ENCODE measurements at regions not wholly inside any gene's neighbourhood (a gene's known extent, or its start where the extent isn't known, plus 50 kb on each side); places are given as distances from the start of the nearest gene placed in this dataset.
"Not testable (repeated sequence)": the region's sequence is repeated elsewhere in the genome, so short reads cannot be mapped to it uniquely, and the experiment has no call there.

DNA sequence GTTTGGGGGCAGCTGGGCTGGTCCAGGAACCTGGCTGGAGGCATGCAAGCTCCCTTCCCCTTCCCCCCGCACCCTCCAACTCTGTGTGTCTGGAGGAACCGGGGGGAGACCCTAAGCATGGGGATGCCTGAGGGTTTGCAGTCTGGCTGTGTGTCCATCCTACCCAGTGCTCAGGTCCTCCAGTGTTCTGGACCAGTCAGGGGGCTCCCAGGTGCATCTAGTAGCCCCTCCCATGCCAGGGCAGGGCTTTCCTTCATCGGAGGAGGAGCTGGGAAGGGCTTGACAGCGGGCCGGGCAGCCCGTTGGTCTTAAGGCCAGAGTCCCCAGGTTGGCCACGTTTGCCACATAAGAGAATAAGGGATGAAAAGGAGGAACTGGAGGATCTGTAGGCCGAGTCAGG is 62.6 kb upstream of the IGFBPL1 start:
- TF ChIP-seq, protein P1, sequence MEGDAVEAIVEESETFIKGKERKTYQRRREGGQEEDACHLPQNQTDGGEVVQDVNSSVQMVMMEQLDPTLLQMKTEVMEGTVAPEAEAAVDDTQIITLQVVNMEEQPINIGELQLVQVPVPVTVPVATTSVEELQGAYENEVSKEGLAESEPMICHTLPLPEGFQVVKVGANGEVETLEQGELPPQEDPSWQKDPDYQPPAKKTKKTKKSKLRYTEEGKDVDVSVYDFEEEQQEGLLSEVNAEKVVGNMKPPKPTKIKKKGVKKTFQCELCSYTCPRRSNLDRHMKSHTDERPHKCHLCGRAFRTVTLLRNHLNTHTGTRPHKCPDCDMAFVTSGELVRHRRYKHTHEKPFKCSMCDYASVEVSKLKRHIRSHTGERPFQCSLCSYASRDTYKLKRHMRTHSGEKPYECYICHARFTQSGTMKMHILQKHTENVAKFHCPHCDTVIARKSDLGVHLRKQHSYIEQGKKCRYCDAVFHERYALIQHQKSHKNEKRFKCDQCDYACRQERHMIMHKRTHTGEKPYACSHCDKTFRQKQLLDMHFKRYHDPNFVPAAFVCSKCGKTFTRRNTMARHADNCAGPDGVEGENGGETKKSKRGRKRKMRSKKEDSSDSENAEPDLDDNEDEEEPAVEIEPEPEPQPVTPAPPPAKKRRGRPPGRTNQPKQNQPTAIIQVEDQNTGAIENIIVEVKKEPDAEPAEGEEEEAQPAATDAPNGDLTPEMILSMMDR (IDR thresholded peaks at IDR 0.05; ENCODE audit: insufficient read depth, low read depth, low read length, missing control alignments), result no peak
- no peak overlapping the region for H3K4me3 ChIP-seq (ENCODE audit: low read length)
- DNase-seq (ENCODE audit: low read depth), result no peak

DNA sequence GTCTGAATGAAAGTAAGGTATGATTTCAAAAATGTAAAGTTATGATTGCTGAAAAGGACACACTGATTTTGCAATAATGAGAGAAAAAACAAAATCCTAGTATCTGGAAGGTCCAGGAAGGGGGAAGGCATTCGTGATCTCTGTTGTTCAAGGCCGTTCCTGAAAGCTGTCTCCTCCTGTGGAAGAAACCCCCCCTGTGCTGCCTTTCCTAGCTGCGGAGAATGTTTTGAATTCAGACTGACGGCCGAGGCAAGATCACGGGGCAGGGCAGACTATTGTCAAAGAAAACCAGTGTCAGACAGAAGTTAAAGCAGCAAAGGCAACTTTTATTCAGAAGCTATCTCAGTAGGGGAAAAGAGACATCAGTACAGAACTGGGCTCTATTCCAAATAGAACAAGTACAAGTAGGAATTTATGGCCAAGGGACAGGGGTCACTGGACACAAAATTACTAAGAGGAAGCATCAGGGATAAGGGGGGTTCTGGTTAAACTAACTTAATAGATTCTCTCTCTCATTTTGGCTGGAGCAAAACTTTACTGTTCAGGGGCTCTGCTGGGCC is 61.9 kb upstream of the IGFBPL1 start:
- TF ChIP-seq, protein P1 (IDR thresholded peaks at IDR 0.05; ENCODE audit: insufficient read depth, low read depth, low read length, missing control alignments), result no peak
- no peak for DNase-seq (ENCODE audit: low read depth)
- H3K4me3 ChIP-seq (ENCODE audit: low read length), result no peak overlapping the region

DNA sequence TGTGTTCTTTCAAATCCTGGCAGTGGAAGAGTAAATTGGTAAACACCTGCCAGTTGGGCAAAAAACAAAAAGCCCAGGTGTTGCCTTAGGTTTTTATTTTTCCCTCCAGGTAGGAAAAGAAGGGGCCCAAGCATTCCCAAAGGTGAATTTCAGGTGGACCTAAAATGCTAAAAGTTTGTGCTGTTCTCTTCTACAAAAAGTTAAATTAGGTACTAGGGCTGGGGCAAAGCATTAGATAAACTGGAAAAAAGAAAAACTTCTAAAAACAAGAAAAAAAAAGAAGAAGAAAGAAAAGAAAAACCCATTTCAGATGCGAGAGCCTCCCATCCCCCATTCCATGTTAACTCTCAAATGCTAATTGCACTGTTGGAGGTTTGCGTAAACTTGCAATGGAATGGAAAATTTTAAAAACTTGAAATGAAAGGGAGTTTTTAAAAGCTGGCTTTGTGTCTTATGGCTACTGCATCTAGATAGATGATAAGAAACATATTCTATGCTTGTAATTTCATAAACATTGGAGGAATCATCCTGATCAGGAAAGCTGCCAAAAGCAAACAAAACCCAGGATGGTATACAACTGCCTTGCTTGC is 59.9 kb upstream of the IGFBPL1 start:
- DNase-seq (ENCODE audit: low read depth); H3K4me3 ChIP-seq (ENCODE audit: low read length): not testable (repeated sequence)

DNA sequence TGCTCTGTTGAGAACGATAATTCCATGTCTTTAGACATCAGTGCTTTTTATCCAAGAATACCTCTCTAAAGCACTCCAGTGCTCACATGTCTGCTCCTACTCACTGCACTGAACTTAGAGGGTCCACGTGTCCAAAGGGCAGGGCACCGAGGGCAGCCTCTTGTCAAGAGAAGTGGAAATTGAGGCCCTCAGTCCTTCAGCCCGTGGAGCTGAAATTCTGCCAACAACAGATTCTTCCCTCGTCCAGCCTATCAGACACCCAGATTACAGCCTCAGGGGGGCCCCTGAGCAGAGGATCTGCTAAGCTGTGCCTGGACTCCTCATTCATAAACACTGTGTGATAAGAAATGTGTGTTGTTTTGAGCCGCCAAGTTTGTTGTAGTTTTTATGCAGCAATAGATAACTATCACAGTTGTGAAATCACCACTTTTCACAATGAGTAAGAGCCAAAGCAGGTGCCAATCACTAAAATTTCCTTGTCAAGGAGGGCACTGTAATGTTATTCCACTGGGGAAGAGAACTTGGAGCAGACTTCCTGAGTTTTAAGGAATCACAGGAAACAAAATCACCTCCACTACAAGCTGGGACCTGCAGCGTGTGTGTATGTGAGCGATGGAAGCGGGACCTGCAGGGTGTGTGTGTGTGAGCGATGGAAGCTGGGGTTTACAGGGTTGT is 58.8 kb upstream of the IGFBPL1 start:
- TF ChIP-seq, protein P1 (IDR thresholded peaks at IDR 0.05; ENCODE audit: insufficient read depth, low read depth, low read length, missing control alignments), result no peak
- no peak overlapping the region for H3K4me3 ChIP-seq (ENCODE audit: low read length)
- peak; percentile 87 for DNase-seq (ENCODE audit: low read depth)

DNA sequence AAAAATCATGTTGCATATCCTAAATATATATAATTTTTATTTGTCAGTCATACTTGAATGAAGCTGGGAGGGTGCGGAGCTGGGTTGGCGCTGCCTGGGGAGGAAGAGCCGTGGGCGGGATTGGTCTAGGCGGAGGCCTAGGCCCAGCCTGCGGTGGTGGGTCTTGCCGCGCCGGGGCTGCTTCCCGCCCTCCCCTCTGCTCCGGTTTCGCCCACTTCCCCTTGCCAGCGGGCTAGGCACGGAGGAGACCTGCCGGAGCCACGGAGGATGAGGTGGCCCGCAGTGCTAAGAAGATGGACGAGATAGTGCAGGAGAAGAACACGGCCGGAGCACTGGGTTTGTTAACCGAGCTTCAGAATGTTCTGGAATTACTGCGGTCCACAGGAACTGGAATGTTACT is 54.0 kb upstream of the IGFBPL1 start:
- TF ChIP-seq, protein P1 (IDR thresholded peaks at IDR 0.05; ENCODE audit: insufficient read depth, low read depth, low read length, missing control alignments), result no peak
- no peak overlapping the region for H3K4me3 ChIP-seq (ENCODE audit: low read length)
- no peak for DNase-seq (ENCODE audit: low read depth)

DNA sequence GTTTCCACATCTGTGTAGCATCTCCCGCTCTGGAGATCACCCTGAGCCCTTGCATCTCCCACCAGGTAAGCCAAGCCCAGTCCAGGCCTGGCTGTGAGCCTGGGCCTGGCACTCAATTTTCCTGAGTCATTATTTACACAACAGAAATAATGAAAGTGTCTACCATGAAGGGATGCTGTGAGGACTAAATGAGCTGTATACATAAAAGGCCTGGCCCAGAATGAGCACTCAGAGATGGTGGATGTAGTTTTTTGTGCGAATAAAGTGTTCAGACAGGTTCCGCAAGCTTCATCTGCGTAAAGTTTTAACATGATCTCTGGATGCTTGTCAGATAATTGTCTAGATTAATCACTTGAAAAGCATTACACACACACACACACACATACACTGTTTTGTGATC is 50.2 kb upstream of the IGFBPL1 start:
- DNase-seq (ENCODE audit: low read depth), result peak; percentile 76
- not testable (repeated sequence) for H3K4me3 ChIP-seq (ENCODE audit: low read length)

All from epithelial cell of esophagus (primary cell).